ENCODE measurements at regions not wholly inside any gene's neighbourhood (a gene's known extent, or its start where the extent isn't known, plus 50 kb on each side); places are given as distances from the start of the nearest gene placed in this dataset.

DNA sequence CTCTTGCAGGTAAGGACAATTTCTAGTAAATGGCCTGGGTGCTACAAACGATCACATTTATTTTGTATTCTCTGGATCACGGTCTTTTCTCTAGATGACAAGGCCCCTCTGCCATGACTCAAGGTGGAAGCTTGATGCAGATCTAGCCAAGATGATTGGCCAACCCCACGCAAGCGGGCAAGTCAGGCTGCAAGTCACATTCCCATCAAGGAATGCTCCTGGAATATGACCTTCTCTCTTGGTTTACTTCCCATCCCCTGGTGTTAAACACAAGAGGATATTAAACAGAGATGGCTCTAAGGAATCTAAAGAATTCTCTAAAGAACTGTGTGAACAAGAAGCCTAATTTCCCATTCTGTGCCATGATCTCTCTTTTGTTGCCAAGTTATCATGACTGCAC lies 97.3 kb upstream of the SERPINE2 start:
- TF ChIP-seq FOXA1 (IDR thresholded peaks at IDR 0.05) (no peak), FOXK2 (IDR thresholded peaks at IDR 0.05) (no peak), HDGF (IDR thresholded peaks at IDR 0.05; ENCODE audit: borderline replicate concordance) (no peak), TARDBP (IDR thresholded peaks at IDR 0.05) (no peak), L3MBTL2 (conservative IDR thresholded peaks at IDR 0.05) (no peak), ARNT (IDR thresholded peaks at IDR 0.05) (no peak), FOXM1 (IDR thresholded peaks at IDR 0.05; ENCODE audit: borderline replicate concordance) (no peak), BHLHE40 (IDR thresholded peaks at IDR 0.05; ENCODE audit: borderline replicate concordance) (no peak), SUZ12 (IDR thresholded peaks at IDR 0.05) (no peak), SP1 (IDR thresholded peaks at IDR 0.05) (no peak), CTBP1 (IDR thresholded peaks at IDR 0.05; ENCODE audit: borderline replicate concordance) (no peak), ZNF384 (IDR thresholded peaks at IDR 0.05) (no peak), NFRKB (IDR thresholded peaks at IDR 0.05) (no peak)
- TF ChIP-seq, protein P1, sequence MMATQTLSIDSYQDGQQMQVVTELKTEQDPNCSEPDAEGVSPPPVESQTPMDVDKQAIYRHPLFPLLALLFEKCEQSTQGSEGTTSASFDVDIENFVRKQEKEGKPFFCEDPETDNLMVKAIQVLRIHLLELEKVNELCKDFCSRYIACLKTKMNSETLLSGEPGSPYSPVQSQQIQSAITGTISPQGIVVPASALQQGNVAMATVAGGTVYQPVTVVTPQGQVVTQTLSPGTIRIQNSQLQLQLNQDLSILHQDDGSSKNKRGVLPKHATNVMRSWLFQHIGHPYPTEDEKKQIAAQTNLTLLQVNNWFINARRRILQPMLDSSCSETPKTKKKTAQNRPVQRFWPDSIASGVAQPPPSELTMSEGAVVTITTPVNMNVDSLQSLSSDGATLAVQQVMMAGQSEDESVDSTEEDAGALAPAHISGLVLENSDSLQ (IDR thresholded peaks at IDR 0.05): no peak

Measured in HEK293T (cell line).